Erythroblast (primary cell): ENCODE measurements at regions not wholly inside any gene's neighbourhood (a gene's known extent, or its start where the extent isn't known, plus 50 kb on each side); places are given as distances from the start of the nearest gene placed in this dataset.

Source experiments
- GATA1 ChIP-seq: IDR thresholded peaks from 2 replicates; pipeline ENCODE4 v1.6.1; 2011; ENCODE audit warnings: low read depth, mild to moderate bottlenecking, control low read depth, low read length, moderate library complexity
- POLR2A ChIP-seq: IDR thresholded peaks from 2 replicates; pipeline ENCODE4 v1.6.1; 2011; ENCODE audit warnings: mild to moderate bottlenecking, low read length

GRCh38 chr15:47337106-47337505 is 380.2 kb upstream of the SEMA6D start:
- TF ChIP-seq POLR2A (no peak), GATA1 (no peak)
